ENCODE measurements at regions not wholly inside any gene's neighbourhood (a gene's known extent, or its start where the extent isn't known, plus 50 kb on each side); places are given as distances from the start of the nearest gene placed in this dataset.
"Not testable (repeated sequence)": the region's sequence is repeated elsewhere in the genome, so short reads cannot be mapped to it uniquely, and the experiment has no call there.

DNA sequence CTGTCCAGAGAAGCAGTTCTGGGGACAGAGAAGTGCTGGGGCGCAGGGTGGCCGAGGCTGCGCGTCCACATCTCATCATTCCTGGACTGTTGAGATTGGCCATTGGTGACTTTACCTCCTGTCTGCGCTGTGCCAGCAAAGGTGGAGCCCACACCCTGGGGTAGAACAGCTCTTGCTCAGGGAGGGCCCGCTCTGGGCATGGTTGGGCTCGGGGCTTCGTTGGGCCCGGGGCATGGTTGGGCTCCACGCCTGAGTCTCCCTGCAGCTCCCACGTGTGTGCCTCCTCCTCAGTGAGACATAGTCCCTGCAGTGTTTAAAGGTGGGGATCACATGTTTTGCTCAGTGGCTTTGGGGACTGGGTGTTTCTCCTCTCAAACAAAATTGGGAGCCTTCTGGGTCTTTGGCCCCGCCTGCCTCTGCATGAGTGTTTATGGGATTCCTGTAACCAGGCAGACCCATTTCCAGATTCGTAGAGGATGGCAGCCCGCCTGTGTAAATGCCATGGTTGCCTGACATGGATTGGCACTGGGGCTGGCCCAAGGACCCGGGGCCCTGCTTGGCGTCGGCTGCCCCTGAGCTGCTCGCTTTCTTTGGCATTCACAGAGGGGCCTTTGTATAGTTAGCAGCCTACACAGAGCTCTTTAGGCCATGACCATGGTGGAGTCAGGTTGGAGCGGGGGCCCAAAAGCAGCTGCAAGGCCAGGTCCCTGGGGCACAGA, 104.6 kb downstream of the TLR5 start:
- no peak overlapping the region for H3K27ac ChIP-seq
- no peak for TF ChIP-seq ZFX (IDR thresholded peaks at IDR 0.05)
- TF ChIP-seq, protein P1, sequence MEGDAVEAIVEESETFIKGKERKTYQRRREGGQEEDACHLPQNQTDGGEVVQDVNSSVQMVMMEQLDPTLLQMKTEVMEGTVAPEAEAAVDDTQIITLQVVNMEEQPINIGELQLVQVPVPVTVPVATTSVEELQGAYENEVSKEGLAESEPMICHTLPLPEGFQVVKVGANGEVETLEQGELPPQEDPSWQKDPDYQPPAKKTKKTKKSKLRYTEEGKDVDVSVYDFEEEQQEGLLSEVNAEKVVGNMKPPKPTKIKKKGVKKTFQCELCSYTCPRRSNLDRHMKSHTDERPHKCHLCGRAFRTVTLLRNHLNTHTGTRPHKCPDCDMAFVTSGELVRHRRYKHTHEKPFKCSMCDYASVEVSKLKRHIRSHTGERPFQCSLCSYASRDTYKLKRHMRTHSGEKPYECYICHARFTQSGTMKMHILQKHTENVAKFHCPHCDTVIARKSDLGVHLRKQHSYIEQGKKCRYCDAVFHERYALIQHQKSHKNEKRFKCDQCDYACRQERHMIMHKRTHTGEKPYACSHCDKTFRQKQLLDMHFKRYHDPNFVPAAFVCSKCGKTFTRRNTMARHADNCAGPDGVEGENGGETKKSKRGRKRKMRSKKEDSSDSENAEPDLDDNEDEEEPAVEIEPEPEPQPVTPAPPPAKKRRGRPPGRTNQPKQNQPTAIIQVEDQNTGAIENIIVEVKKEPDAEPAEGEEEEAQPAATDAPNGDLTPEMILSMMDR (conservative IDR thresholded peaks at IDR 0.05): no peak

DNA sequence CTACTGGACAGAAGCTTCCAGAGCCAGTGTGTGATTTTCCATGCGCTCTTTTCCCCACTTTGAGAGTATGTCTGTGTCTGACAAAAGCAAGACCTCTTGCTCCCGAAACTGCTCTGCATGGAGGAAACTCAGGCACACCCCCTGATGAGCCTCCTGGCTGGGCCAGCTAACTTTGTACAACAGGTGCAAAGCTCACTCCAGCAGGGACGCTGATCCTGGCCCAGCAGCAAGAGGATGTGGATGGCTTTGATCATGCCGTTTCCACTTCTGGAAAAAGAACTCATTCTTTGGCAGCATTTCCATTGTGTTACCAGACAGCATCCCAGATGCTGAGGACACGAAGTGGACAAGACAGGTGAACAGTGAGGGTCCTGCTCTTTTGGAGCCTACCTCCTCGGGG, 103.1 kb downstream of the TLR5 start:
- TF ChIP-seq ZFX (IDR thresholded peaks at IDR 0.05): no peak
- TF ChIP-seq, protein P1 (conservative IDR thresholded peaks at IDR 0.05): no peak
- H3K27ac ChIP-seq: no peak overlapping the region

DNA sequence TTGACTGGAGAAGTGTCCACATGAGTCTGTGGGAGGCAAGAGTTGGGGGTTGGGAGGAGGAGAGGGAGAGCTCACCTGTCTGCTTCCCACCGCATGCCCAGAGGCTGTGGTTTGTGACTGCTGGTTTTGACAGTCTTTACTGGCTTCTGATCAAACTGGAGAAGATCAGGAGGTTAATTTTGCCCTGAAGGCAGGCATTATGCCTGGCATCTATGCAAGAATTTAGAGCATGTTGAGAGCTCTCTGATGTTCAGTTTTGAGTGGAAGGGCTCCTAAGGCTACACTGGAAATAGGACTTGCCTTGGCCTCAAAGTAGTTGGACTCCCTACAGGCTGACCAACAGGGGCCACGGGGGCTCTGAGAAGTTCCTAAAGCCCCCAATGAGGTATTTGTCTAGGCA, 101.6 kb downstream of the TLR5 start:
- H3K27ac ChIP-seq: no peak overlapping the region
- no peak for TF ChIP-seq ZFX (IDR thresholded peaks at IDR 0.05)
- TF ChIP-seq, protein P1 (conservative IDR thresholded peaks at IDR 0.05): no peak

DNA sequence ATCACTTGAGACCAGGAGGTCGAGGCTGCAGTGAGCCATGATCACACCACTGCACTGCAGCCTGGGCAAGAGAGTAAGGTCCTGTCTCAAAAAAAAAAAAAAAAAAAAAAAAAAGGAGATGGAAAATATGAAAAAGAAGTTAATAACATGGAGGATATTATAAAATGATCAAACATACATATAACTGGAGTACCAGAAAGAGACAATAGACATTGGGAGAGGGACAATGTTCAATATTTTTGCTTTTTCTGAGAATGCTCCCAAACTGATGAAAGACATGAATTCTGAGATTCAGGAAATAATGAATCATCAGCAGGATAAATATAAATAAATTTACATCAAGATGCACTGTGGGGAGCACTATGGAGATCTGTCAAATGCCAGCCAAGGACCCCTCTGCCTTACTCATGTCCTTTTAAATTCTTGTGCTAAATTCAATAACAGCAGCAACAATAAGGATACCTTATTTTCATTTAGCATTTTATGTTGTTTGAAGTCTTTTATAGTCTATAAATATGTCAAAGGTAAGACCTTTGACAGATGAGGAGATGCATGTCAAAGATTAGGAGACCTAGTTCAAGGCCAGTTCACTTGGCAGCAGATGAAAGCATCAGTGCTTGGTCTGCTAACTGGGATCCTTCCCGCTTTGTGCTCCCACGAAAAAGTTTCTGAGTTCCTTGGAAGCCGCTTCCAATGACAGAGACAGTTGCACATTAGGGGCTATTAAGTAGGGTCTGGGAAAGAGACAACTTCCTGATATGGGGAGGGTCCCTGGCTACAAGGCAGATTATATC, 97.7 kb downstream of the TLR5 start:
- no peak overlapping the region for H3K27ac ChIP-seq
- TF ChIP-seq, protein P1 (conservative IDR thresholded peaks at IDR 0.05): no peak
- no peak for TF ChIP-seq ZFX (IDR thresholded peaks at IDR 0.05)

DNA sequence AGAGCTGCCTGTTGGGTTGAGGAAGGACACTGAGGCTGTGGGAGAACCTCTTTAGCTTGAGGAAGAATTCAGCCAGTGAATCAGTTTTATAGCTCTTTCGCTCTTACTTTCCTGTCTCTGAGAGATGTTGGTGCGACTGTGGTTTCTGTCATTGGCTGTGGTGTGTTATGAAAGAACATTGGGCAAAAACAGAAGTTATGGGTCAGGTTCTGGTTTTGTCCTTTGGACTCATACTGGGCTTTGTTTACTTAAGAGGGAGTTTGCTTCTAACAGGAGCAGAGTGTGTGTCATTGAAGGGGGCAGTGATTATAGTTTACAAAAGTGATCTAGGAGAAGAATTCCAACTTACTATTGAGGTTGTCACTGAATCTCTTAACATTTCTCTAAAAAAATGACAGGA, 97.0 kb downstream of the TLR5 start:
- no peak overlapping the region for H3K27ac ChIP-seq
- TF ChIP-seq, protein P1 (conservative IDR thresholded peaks at IDR 0.05): no peak

DNA sequence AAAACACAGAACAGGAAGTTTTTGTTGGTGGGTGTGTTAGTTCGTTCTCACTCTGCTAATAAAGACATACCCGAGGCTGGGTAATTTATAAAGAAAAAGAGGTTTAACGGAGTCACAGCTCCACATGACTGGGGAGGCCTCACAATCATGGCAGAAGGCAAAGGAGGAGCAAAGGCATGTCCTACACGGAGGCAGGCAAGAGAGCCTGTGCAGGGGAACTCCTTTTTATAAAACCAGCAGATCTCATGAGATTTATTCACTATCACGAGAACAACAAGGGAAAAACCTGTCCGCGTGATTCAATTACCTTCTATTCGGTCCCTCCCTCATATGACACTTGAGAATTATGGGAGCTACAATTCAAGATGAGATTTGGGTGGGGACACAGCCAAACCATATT, 96.6 kb downstream of the TLR5 start:
- not testable (repeated sequence) for H3K27ac ChIP-seq

DNA sequence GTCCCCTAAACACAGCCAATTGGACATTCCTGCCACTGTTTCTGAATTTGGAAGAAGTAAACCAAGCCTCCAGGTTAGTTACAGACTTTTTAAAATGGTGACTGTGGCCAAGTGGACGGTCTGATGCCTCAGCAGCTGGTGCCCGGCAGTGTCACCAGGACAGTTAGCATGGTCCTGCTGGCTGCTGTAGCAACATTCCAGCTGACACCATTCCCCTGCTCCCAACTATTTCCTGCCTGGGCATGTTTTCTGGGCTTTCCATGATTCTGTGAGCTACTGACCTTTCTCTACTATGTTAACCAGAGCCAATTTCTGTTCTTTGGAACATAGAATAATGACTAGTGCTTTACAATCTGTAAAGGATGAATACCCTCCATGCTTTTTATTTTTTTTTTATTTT, 95.0 kb downstream of the TLR5 start:
- no peak overlapping the region for H3K27ac ChIP-seq
- TF ChIP-seq ZFX (IDR thresholded peaks at IDR 0.05): no peak
- TF ChIP-seq, protein P1 (conservative IDR thresholded peaks at IDR 0.05): no peak
